ENCODE measurements at regions not wholly inside any gene's neighbourhood (a gene's known extent, or its start where the extent isn't known, plus 50 kb on each side); places are given as distances from the start of the nearest gene placed in this dataset.

DNA sequence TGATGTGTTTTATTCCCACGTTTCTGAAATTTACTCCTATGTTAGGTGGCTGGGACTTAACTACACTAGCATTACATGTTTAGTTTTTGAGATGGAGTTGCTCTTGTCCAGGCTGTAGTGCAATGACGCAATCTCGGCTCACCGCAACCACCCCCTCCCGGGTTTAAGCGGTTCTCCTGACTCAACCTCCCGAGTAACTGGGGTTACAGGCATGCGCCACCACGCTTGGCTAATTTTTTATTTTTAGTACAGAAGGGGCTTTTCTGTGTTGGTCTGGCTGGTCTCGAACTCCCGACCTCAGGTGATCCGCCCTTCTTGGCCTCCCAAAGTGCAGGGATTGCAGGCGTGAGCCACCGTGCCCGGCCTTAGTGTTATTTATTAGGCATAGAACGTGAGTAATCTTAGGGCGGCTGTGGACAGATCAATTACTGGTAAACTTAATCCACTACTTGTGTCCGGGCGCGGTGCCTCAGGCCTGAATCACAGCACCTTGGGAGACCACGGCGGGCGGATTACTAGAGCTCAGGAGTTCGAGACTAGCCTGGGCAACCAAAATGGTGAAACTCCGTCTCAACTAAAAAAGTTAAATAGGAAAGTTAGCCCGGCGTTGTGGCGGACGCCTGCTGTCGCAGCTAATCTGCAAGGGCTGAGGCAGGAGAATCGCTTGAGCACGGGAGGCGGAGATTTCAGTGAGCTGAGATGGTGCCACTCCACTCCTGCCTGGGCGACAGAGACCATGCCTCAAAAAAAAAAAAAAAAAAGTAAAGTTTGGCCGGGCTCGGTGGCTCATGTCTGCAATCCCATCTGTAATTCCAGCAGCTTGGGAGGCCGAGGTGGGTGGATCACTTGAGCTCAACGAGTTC is 123.7 kb upstream of the BTN3A2 start:
- TF ChIP-seq, protein P1, sequence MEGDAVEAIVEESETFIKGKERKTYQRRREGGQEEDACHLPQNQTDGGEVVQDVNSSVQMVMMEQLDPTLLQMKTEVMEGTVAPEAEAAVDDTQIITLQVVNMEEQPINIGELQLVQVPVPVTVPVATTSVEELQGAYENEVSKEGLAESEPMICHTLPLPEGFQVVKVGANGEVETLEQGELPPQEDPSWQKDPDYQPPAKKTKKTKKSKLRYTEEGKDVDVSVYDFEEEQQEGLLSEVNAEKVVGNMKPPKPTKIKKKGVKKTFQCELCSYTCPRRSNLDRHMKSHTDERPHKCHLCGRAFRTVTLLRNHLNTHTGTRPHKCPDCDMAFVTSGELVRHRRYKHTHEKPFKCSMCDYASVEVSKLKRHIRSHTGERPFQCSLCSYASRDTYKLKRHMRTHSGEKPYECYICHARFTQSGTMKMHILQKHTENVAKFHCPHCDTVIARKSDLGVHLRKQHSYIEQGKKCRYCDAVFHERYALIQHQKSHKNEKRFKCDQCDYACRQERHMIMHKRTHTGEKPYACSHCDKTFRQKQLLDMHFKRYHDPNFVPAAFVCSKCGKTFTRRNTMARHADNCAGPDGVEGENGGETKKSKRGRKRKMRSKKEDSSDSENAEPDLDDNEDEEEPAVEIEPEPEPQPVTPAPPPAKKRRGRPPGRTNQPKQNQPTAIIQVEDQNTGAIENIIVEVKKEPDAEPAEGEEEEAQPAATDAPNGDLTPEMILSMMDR (IDR thresholded peaks at IDR 0.05; ENCODE audit: poor library complexity, severe bottlenecking), result no peak
- TF ChIP-seq EP300 (conservative IDR thresholded peaks at IDR 0.05; ENCODE audit: poor library complexity, severe bottlenecking), result no peak
- TF ChIP-seq, protein P2, sequence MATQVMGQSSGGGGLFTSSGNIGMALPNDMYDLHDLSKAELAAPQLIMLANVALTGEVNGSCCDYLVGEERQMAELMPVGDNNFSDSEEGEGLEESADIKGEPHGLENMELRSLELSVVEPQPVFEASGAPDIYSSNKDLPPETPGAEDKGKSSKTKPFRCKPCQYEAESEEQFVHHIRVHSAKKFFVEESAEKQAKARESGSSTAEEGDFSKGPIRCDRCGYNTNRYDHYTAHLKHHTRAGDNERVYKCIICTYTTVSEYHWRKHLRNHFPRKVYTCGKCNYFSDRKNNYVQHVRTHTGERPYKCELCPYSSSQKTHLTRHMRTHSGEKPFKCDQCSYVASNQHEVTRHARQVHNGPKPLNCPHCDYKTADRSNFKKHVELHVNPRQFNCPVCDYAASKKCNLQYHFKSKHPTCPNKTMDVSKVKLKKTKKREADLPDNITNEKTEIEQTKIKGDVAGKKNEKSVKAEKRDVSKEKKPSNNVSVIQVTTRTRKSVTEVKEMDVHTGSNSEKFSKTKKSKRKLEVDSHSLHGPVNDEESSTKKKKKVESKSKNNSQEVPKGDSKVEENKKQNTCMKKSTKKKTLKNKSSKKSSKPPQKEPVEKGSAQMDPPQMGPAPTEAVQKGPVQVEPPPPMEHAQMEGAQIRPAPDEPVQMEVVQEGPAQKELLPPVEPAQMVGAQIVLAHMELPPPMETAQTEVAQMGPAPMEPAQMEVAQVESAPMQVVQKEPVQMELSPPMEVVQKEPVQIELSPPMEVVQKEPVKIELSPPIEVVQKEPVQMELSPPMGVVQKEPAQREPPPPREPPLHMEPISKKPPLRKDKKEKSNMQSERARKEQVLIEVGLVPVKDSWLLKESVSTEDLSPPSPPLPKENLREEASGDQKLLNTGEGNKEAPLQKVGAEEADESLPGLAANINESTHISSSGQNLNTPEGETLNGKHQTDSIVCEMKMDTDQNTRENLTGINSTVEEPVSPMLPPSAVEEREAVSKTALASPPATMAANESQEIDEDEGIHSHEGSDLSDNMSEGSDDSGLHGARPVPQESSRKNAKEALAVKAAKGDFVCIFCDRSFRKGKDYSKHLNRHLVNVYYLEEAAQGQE (IDR thresholded peaks at IDR 0.05; ENCODE audit: borderline replicate concordance), result no peak
- no peak for TF ChIP-seq RAD21 (conservative IDR thresholded peaks at IDR 0.05)
